SH-SY5Y (cell line): ENCODE measurements at regions not wholly inside any gene's neighbourhood (a gene's known extent, or its start where the extent isn't known, plus 50 kb on each side); places are given as distances from the start of the nearest gene placed in this dataset.

Experiments used
- GATA2 ChIP-seq: IDR thresholded peaks from 2 replicates; pipeline ENCODE4 v1.6.1; 2011; ENCODE audit warnings: mild to moderate bottlenecking, low read depth, low read length
- GATA3 ChIP-seq: IDR thresholded peaks from 2 replicates; pipeline ENCODE4 v1.6.1; 2011; ENCODE audit warnings: low read depth, mild to moderate bottlenecking, low read length, moderate library complexity

GRCh38 chr4:161256172-161256571 is 907.6 kb downstream of the FSTL5 start:
- TF ChIP-seq GATA3 (no peak), GATA2 (no peak)
